SKM-1 (cell line): ENCODE measurements at regions not wholly inside any gene's neighbourhood (a gene's known extent, or its start where the extent isn't known, plus 50 kb on each side); places are given as distances from the start of the nearest gene placed in this dataset.

Experiments used
- DNase-seq: peaks from one replicate; lab custom pipeline; 2025; ENCODE audit not compliant: unreplicated experiment; lab: John Stamatoyannopoulos, UW

DNA sequence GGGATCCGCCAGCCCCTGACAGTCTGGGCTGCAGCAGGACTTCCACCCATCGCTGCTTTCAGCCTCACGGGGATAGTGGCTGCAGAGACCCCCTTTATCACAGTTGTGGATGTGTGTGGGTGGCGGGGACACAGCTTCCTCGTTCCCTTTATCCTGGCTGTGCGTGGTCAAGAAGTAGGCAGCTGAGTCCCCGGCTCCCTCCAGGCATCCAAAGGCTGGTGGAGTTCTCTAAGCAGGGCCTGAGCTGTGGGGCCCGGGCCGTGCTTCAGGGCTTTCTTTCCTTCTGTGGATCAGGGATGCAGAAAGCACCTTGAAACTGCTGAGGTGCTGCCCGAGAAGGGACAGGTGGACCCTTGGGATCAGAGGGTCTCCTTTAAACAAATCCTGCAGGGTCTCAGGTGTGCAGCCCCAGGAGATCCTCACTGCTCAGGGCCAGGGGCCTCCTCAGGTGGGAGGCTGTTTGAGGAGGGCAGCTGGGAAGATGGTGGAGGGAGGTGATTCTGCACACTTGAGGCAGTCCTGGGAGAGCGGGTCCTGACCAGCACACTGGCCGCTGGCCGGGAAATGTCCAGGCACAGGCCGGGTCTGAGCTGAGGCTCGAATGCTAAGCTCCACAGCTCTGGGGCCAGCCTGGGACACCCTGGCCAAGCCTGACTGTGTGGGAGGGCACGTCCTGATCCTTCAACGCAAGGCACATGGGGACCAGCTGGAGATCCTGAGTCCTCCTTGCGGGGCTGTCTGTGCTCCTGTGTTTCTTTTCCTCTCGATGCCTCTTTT lies 1024.3 kb downstream of the BRD1 start:
- no peak for DNase-seq

DNA sequence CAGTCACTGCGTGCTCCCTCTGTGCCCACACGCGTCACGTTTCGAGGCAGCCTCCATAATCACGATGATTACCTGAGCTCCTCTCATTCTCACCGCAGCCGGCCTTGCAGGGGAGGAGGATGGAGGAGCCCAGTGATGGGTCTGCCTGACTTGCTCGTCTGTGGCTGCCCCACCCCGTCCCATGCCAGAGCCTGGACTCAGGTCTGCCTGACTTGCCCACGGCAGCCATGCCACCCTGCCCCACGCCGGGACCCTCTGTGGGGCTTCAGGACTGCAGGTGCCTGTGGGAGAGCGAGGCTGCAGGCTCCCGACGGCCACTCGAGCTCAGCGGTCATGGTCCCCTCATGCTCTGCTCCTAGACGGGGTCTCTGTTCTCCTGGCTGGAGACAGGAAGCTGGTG lies 1025.1 kb downstream of the BRD1 start:
- no peak for DNase-seq

GRCh38 chr22:48800886-48801607 lies 1026.6 kb downstream of the BRD1 start:
- DNase-seq: no peak

- DNase-seq: no peak
These were observed 1027.4 kb downstream of the BRD1 start for GRCh38 chr22:48800036-48800885.

- no peak for DNase-seq
These were observed 1028.3 kb downstream of the BRD1 start for GRCh38 chr22:48799227-48799970.

GRCh38 chr22:48798281-48799226 lies 1029.1 kb downstream of the BRD1 start:
- no peak for DNase-seq

DNA sequence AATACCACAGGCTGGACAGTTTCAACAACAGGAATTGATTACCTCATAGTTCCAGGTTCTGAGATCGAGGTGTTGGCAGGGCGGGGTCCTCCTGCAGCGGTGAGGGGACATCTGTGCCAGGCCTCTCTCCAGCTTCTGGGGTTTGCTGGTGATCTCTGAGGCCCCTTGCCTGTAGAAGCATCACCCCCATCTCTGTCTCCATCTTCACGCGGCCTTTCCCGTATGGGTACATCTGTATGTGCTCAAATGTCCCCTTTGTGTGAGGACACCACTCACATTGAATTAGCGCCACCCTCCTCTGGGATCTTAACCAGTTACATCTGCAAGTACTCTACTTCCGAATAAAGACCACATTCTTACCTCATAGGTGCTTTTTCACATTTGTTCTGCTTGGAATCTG lies 1029.9 kb downstream of the BRD1 start:
- DNase-seq: no peak

DNA sequence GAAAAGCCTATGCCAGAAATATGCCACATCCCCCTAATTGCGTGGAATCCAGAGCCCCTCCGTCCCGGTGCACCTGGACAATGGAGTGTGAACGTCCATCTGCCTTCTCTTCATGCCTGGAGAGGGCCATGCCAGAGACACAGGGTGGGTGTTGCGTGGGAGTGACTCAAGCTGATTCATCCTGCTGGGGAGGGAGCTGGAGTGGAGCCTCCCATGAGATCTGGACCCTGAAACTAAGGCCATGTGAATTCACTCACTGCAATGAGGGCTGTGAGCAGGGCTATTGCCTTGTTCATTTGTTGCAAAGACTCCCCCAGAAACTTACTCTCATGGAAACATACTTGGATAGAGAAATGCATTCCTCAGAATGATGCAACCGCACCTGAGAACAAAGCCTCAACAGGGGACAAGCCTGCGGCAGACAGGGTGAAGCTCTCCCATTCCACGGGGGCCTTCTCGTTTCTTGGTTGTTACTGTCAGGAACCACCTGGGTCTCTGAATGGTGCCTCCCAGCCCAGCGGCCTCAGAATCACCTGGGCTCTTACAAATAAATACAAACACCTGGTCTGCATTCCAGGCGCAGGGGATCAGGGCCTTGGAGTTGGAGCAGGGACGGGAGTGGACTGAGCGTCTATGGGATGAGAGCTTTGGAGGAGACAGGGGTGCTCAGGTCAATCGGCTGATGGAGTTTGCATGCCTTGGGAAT lies 1031.2 kb downstream of the BRD1 start:
- no peak for DNase-seq

GRCh38 chr22:48795664-48796063 lies 1032.0 kb downstream of the BRD1 start:
- no peak for DNase-seq

DNA sequence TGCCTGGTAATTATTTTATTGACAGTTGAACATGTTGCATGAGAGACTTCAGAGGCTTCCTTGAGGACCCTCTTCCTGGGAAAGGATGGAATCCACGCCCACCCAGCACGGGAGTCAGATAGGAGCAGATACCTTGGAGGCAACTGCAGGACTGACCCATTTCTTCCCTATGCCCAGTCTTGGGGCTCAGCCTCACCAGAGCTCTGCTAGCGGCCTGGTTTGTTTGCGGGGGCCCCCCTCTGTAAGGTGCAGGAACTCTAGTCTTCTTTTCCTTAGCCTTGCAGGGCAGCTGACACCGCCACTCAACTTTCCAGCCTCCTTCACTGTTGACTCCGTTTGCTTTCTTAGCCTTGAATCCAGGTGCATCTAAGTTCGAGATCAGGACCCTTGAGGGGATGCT lies 1032.8 kb downstream of the BRD1 start:
- no peak for DNase-seq

GRCh38 chr22:48793949-48794348 lies 1033.7 kb downstream of the BRD1 start:
- no peak for DNase-seq

DNA sequence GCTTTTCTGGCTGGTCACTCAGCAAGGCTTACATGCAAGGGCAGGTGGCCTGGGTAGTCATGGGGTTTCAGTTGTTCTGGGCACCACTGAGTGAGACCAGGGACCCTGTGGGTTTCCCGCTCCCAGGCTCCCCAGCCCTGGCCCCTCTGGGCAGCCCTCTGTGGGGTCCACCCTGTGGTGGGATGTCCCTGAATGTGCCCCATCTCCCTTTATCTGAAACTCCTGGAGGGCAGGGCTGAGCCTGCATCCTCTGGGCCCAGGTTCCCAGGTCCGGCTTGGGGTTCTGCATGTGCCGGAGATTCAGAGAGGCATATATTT lies 1041.0 kb downstream of the BRD1 start:
- no peak for DNase-seq

GRCh38 chr22:48785792-48786678 lies 1041.6 kb downstream of the BRD1 start:
- DNase-seq: no peak

DNA sequence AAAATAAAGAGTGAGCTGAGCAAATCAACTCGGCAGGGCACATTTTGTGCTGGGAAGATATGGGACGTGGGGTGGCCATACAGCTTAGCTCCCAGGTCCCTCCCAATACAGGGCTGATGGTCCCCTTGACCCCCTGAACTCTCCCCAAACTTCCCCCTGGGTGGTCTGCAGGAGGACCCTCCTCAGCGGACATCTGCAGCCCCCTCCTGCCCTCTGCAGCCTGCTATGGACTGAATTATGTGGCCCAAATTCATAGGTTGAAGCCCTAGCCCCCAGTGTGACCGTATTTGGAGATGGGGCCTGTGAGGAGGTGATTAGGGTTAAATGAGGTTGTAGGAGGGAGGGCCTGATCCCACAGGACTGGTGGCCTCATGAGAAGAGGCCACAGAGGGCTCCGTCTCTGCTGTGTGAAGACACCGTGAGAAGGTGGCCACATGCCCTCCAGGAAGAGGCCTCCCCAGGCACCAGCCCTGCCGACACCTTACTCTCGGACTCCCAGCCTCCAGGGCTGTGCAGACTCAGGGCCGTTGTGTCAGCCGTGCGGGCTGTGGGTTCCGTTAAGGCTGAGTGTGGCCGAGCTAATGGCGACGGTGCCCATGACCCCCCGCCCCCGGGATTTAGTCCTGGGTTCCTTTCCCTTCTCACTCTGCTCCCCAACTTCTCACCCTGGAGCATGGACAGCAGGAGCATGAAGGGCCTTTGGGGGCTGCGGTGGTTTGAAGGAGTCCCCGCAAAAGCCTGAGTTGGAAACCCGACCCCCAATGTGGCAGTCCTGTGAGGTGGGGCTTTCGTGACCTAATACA lies 1042.8 kb downstream of the BRD1 start:
- no peak for DNase-seq

DNA sequence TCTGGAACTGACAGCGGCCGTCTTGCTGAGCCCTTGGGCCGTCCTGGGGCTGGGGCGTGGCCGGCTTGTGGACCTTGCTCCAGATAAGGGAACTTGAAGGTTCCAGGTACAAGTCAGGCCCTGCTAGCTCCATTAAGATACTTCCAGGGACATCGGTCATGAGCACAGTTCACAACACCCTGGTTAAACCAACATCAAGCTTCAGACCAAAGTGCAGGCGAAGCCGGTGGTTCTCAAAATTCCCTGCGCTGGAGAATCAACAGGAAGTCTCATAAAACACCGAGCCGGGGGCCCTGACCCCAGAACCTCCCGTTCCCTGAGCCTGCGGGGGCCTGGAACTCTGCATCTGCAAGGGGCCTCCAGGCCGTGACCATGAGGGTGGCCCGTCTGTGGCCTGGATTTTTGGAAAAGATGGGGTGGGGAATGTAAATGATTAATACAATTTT lies 1043.8 kb downstream of the BRD1 start:
- DNase-seq: no peak

DNA sequence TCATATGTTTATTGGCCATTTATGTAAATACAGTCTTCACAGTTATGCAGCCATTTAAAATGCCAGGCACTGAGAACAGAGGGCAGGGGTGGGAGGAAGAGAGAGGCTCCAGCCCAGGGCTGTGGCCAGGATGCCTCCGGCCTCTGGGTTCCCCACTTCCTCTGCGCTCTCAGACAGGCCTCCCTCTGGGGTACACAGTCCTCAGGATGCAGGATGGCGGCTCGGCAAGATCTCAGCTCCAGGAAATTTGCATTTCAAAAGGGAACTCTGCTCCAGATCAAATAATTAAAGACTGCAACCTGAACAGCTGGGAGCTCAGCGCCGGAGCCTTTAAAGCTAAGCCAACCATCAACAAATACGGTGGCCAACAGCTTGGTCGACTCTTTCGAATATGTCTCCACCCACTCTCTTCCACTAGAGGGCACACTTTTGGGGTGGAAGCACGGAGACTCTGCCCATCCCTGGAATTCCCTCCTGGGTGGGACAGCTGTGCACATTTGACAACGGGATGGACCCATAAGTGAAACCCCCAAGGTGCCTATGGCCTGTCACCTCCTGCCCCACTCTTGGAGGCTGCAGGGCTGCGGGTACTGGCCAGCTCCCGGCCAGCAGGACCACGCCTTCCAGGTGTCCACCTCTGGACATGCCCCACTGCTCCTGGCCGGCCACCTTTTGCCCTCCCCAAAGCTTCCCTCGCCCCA lies 1044.7 kb downstream of the BRD1 start:
- peak; percentile 5 for DNase-seq

DNA sequence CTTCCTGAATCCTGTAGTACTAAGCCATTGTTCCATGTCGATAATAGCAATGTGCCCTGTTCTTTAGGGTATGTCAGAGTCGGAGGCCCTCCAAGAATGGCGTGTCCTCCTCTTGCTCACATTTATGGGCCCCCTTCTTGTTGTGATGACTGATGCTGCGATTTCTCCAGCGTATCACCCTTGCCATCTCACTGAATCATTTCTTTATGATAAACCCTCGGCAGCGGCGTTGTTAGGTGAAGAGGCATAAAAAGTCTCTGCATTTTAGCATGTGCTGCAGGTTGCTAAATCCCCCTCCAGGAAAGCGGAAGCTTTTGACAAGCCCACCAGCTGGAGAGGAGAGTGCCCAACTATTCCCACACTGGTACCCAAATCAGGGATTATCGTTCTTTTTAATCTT lies 1045.3 kb downstream of the BRD1 start:
- DNase-seq: no peak
